SK-N-SH treated with all-trans-retinoic acid at 6 μM for 48 hours (cell line): ENCODE measurements at regions not wholly inside any gene's neighbourhood (a gene's known extent, or its start where the extent isn't known, plus 50 kb on each side); places are given as distances from the start of the nearest gene placed in this dataset.
A peak's percentile ranks its signal among the peaks of the same experiment; 100 is the strongest.
"Not testable (repeated sequence)": the region's sequence is repeated elsewhere in the genome, so short reads cannot be mapped to it uniquely, and the experiment has no call there.

Source experiments
- ATAC-seq: fragments of 200-7000 bp; cut with Tn5 transposase; 3 replicates; pipeline ENCODE4 v1.9.1; 2020; ENCODE audit warnings: mild to moderate bottlenecking, moderate library complexity
- BACH2 ChIP-seq: fragments of 250-450 bp; sonication (Bioruptor Pico); IDR thresholded peaks from 2 replicates; pipeline ENCODE4 v1.9.0; 2021; ENCODE audit warnings: mild to moderate bottlenecking, borderline replicate concordance
- CREB5 ChIP-seq: fragments of 250-450 bp; sonication (Bioruptor Pico); IDR thresholded peaks from 2 replicates; pipeline ENCODE4 v1.5.1; 2020; ENCODE audit warnings: low read depth, mild to moderate bottlenecking, moderate library complexity
- ESRRG ChIP-seq: fragments of 250-450 bp; sonication (Bioruptor Pico); IDR thresholded peaks from 2 replicates; pipeline ENCODE4 v1.6.1; 2021; ENCODE audit warnings: mild to moderate bottlenecking
- GLIS3 ChIP-seq: fragments of 250-450 bp; sonication (Bioruptor Pico); IDR thresholded peaks from 2 replicates; pipeline ENCODE4 v1.5.0; 2020; ENCODE audit warnings: mild to moderate bottlenecking, moderate library complexity
- ISL1 ChIP-seq: fragments of 250-450 bp; sonication (Bioruptor Pico); IDR thresholded peaks from 2 replicates; pipeline ENCODE4 v2.1.2; 2022; ENCODE audit warnings: mild to moderate bottlenecking, moderate library complexity
- OSR1 ChIP-seq: fragments of 250-450 bp; sonication (Bioruptor Pico); IDR thresholded peaks from 2 replicates; pipeline ENCODE4 v1.8.0; 2022; ENCODE audit warnings: moderate library complexity, mild to moderate bottlenecking, inconsistent platforms
- PATZ1 ChIP-seq: fragments of 250-450 bp; sonication (Bioruptor Pico); IDR thresholded peaks from 2 replicates; pipeline ENCODE4 v1.8.0; 2020; ENCODE audit warnings: mild to moderate bottlenecking, moderate library complexity, borderline replicate concordance
- POU6F1 ChIP-seq: fragments of 250-450 bp; sonication (Bioruptor Pico); IDR thresholded peaks from 2 replicates; pipeline ENCODE4 v1.8.0; 2021; ENCODE audit warnings: low read depth, mild to moderate bottlenecking, moderate library complexity, borderline replicate concordance
- RARB ChIP-seq: fragments of 250-450 bp; sonication (Bioruptor Pico); IDR thresholded peaks from 2 replicates; pipeline ENCODE4 v1.8.0; 2021; ENCODE audit warnings: mild to moderate bottlenecking, moderate library complexity
- SNAI2 ChIP-seq: fragments of 250-450 bp; sonication (Bioruptor Pico); IDR thresholded peaks from 2 replicates; pipeline ENCODE4 v1.5.0; 2020; ENCODE audit warnings: mild to moderate bottlenecking, moderate library complexity
- TCF4 ChIP-seq: fragments of 250-450 bp; sonication (Bioruptor Pico); IDR thresholded peaks from 2 replicates; pipeline ENCODE4 v1.8.0; 2021; ENCODE audit warnings: mild to moderate bottlenecking, moderate library complexity, borderline replicate concordance
- TOX ChIP-seq: fragments of 250-450 bp; sonication (Bioruptor Pico); IDR thresholded peaks from 2 replicates; pipeline ENCODE4 v1.8.0; 2021; ENCODE audit warnings: mild to moderate bottlenecking, moderate library complexity, borderline replicate concordance
- ZC3H10 ChIP-seq: fragments of 250-450 bp; sonication (Bioruptor Pico); IDR thresholded peaks from 2 replicates; pipeline ENCODE4 v1.5.1; 2021; ENCODE audit warnings: mild to moderate bottlenecking, moderate library complexity
- ZFP3 ChIP-seq: fragments of 250-450 bp; sonication (Bioruptor Pico); IDR thresholded peaks from 2 replicates; pipeline ENCODE4 v1.5.0; 2020; ENCODE audit warnings: mild to moderate bottlenecking, moderate library complexity
- ZFP30 ChIP-seq: fragments of 450-650 bp; formaldehyde crosslinking; IDR thresholded peaks from 2 replicates; pipeline ENCODE4 v1.5.0; 2022; ENCODE audit warnings: mild to moderate bottlenecking, moderate library complexity
- ZNF565 ChIP-seq: fragments of 450-650 bp; formaldehyde crosslinking; conservative IDR thresholded peaks from 2 replicates; pipeline ENCODE4 v1.5.0; 2020; ENCODE audit warnings: low read depth, mild to moderate bottlenecking, moderate library complexity
- ZNF70 ChIP-seq: fragments of 450-650 bp; formaldehyde crosslinking; IDR thresholded peaks from 2 replicates; pipeline ENCODE4 v1.5.0; 2020; ENCODE audit warnings: mild to moderate bottlenecking, moderate library complexity
- ZNF8 ChIP-seq: fragments of 450-650 bp; formaldehyde crosslinking; IDR thresholded peaks from 2 replicates; pipeline ENCODE4 v1.5.0; 2020; ENCODE audit warnings: mild to moderate bottlenecking, moderate library complexity
- TF ChIP-seq, protein P1 (sequence below): fragments of 250-450 bp; sonication (Bioruptor Pico); IDR thresholded peaks from 2 replicates; pipeline ENCODE4 v1.5.0; 2020; ENCODE audit warnings: mild to moderate bottlenecking, moderate library complexity

GRCh38 chr9:136599811-136600660, 54.2 kb upstream of the NOTCH1 start:
- TF ChIP-seq ZNF70 (CRISPR knock-in tag) (no peak), POU6F1 (CRISPR knock-in tag) (no peak), GLIS3 (no peak), ZC3H10 (CRISPR knock-in tag) (no peak), RARB (CRISPR knock-in tag) (no peak), ZNF8 (CRISPR knock-in tag) (no peak)
- TF ChIP-seq, all 23 proteins: peak for 0
- no peak for ATAC-seq

DNA sequence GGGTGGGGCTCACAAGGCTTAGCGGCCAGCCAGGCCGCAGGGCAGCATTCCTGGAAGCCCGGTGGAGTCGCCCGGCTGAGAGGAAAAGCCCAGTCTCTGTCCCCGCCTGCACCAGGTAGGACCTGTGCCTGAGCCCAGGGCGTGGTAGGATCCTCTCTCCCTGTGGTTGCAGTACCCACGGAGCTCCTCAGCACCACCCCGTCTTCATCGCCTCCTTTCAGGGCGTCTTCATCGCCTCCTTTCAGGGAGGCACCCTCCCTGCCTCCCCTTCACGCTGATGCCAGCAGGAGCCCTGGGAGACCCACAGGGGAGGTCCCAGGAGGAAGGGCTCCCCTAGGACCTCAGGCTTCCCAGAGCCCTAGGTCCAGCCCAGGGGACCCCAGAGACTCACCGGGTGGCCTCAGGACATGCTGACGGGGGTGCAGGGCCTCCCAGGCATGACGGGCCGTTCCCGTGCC, 53.3 kb upstream of the NOTCH1 start:
- no peak for TF ChIP-seq ISL1 (CRISPR knock-in tag)
- TF ChIP-seq TCF4 (CRISPR knock-in tag): no peak
- TF ChIP-seq CREB5 (CRISPR knock-in tag): no peak
- TF ChIP-seq GLIS3: no peak
- TF ChIP-seq ZFP30 (CRISPR knock-in tag): no peak
- no peak for TF ChIP-seq SNAI2
- no peak for TF ChIP-seq TOX
- TF ChIP-seq, all 23 proteins: peak for 0
- no peak for ATAC-seq

- ATAC-seq: not testable (repeated sequence)
These were observed 52.7 kb upstream of the NOTCH1 start for GRCh38 chr9:136598390-136599073.

- TF ChIP-seq ISL1 (CRISPR knock-in tag) (no peak), PATZ1 (CRISPR knock-in tag) (no peak)
- peak; percentile 32; the same call in 2 of the 3 replicates for ATAC-seq
These were observed 52.1 kb upstream of the NOTCH1 start for GRCh38 chr9:136597965-136598364.

DNA sequence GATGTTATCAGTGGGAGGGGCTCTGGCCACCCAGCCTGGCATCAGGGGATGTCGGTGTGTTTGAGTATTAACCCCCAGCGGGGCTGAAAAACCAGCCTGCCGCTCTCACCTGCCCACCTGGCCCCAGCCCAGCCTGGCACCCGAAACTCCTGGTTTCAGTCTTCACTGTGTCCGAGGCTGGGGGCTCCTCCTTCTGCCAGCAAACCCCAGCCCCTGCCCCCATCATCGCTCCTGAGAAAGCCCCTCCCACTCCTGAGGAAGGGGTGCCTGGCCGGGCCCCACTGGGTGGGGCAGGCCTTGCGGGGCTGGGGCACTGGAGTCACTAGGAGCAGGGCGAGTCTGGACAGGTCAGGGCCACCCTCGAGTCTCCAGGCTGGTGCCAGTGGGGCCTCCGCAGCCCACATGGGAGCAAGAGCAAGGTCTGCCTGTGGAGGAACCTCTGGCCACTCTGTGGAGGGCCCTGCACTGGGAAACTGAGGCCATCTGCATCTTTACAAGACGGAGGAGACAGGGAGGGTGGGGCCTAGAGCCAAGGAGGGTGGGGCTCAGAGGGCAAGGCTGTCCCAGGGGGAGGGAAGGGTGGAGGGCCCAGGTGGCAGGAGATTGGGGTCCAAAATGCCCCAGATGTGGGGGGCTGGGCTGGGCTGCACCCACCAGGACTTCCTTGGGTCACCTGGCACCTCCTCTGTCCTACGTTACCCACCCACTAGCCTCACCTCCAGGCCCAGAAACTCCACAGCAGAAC, 51.5 kb upstream of the NOTCH1 start:
- no peak for ATAC-seq
- TF ChIP-seq POU6F1 (CRISPR knock-in tag) (no peak), ZFP30 (CRISPR knock-in tag) (no peak), ZNF70 (CRISPR knock-in tag) (no peak), TCF4 (CRISPR knock-in tag) (no peak), PATZ1 (CRISPR knock-in tag) (no peak), SNAI2 (no peak), ZNF565 (CRISPR knock-in tag) (no peak), BACH2 (CRISPR knock-in tag) (no peak), ZFP3 (CRISPR knock-in tag) (no peak), OSR1 (no peak), ESRRG (CRISPR knock-in tag) (no peak)
- TF ChIP-seq, protein P1, sequence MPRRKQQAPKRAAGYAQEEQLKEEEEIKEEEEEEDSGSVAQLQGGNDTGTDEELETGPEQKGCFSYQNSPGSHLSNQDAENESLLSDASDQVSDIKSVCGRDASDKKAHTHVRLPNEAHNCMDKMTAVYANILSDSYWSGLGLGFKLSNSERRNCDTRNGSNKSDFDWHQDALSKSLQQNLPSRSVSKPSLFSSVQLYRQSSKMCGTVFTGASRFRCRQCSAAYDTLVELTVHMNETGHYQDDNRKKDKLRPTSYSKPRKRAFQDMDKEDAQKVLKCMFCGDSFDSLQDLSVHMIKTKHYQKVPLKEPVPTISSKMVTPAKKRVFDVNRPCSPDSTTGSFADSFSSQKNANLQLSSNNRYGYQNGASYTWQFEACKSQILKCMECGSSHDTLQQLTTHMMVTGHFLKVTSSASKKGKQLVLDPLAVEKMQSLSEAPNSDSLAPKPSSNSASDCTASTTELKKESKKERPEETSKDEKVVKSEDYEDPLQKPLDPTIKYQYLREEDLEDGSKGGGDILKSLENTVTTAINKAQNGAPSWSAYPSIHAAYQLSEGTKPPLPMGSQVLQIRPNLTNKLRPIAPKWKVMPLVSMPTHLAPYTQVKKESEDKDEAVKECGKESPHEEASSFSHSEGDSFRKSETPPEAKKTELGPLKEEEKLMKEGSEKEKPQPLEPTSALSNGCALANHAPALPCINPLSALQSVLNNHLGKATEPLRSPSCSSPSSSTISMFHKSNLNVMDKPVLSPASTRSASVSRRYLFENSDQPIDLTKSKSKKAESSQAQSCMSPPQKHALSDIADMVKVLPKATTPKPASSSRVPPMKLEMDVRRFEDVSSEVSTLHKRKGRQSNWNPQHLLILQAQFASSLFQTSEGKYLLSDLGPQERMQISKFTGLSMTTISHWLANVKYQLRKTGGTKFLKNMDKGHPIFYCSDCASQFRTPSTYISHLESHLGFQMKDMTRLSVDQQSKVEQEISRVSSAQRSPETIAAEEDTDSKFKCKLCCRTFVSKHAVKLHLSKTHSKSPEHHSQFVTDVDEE (CRISPR knock-in tag): no peak
